Stomach (tissue), 4 donors: ENCODE measurements at regions not wholly inside any gene's neighbourhood (a gene's known extent, or its start where the extent isn't known, plus 50 kb on each side); places are given as distances from the start of the nearest gene placed in this dataset.

Experiments used
- EP300 ChIP-seq: sonication (generic); formaldehyde crosslinking; IDR thresholded peaks from one replicate; pipeline ENCODE4 v1.6.1; 2017; ENCODE audit warnings: antibody characterized with exemption
- POLR2A ChIP-seq, 4 donors: fragments of 450-650 bp; IDR thresholded peaks; one replicate each; pipeline ENCODE4 v1.6.1; 2016; ENCODE audit warnings: antibody characterized with exemption in 4 of 4, control low read depth in 2 of 4, mild to moderate bottlenecking in 1 of 4, moderate library complexity in 1 of 4
- POLR2AphosphoS5 ChIP-seq, 3 donors: sonication (generic); formaldehyde crosslinking; IDR thresholded peaks; one replicate each; pipeline ENCODE4 v1.6.1; 2016; ENCODE audit warnings: antibody characterized with exemption in 3 of 3
- TF ChIP-seq, protein P1 (sequence below), 7 experiments: fragments of 450-650 bp in 4 of 7; fragments of 200-600 bp in 3 of 7; sonication (generic) in 3 of 7; IDR thresholded peaks; one replicate each; pipeline ENCODE4 v1.5.1; 2016 to 2019; ENCODE audit warnings: antibody characterized with exemption in 7 of 7, control low read depth in 2 of 7, mild to moderate bottlenecking in 1 of 7

DNA sequence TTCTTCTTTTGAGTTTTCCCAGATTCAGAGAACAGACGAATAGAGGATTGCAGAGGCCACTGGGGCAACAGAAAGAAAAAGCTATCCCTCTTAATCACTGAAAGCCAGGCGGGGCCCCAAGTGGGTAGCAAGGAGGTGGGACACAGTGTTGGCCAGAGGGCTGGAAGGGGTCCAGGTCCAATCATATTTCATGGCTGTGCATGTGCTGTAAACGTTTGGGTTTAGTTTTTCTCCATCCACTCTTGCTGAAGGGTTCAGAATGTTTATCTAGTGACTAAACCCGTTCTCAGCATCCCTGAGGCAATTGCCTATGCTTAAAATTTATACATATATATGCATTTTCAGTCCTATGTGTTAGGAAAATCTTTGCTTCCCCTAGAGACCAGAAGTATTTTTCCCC is 99.4 kb upstream of the EPHA4 start:
- TF ChIP-seq EP300, result no peak
- TF ChIP-seq POLR2AphosphoS5 (IDR thresholded peaks at IDR 0.05), result no peak
- TF ChIP-seq, protein P1, sequence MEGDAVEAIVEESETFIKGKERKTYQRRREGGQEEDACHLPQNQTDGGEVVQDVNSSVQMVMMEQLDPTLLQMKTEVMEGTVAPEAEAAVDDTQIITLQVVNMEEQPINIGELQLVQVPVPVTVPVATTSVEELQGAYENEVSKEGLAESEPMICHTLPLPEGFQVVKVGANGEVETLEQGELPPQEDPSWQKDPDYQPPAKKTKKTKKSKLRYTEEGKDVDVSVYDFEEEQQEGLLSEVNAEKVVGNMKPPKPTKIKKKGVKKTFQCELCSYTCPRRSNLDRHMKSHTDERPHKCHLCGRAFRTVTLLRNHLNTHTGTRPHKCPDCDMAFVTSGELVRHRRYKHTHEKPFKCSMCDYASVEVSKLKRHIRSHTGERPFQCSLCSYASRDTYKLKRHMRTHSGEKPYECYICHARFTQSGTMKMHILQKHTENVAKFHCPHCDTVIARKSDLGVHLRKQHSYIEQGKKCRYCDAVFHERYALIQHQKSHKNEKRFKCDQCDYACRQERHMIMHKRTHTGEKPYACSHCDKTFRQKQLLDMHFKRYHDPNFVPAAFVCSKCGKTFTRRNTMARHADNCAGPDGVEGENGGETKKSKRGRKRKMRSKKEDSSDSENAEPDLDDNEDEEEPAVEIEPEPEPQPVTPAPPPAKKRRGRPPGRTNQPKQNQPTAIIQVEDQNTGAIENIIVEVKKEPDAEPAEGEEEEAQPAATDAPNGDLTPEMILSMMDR (IDR thresholded peaks at IDR 0.05), result no peak
- no peak for TF ChIP-seq POLR2A (IDR thresholded peaks at IDR 0.05)
